ENCODE measurements at regions not wholly inside any gene's neighbourhood (a gene's known extent, or its start where the extent isn't known, plus 50 kb on each side); places are given as distances from the start of the nearest gene placed in this dataset.

- TF ChIP-seq CTCF (IDR thresholded peaks at IDR 0.05): no peak
- TF ChIP-seq EZH2 (IDR thresholded peaks at IDR 0.05; ENCODE audit: borderline replicate concordance, insufficient read depth, low read depth, low read length, poor library complexity, severe bottlenecking): no peak
Observed at GRCh38 chr10:57249615-57250281, 888.7 kb upstream of the ZWINT start.
